ENCODE measurements at regions not wholly inside any gene's neighbourhood (a gene's known extent, or its start where the extent isn't known, plus 50 kb on each side); places are given as distances from the start of the nearest gene placed in this dataset.

DNA sequence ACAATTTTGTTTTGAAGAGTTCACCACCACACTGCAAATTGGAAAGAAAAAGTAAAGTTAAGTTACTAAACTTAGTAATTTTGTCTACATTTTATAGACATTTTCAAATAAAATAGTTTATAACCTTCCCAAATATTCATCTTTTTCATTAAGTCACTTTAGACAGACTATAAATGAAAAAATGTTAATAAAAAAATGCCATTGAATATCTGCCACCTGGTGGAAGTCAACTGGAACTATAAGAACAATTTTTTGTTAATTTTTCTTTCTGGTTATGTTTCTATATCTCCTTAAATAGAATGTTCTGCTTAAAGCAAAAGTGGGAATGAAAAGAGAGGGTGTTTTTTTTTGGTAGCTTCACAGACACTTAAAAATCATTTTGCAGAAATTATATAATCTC lies 534.4 kb upstream of the PCDH10 start:
- TF ChIP-seq, protein P1, sequence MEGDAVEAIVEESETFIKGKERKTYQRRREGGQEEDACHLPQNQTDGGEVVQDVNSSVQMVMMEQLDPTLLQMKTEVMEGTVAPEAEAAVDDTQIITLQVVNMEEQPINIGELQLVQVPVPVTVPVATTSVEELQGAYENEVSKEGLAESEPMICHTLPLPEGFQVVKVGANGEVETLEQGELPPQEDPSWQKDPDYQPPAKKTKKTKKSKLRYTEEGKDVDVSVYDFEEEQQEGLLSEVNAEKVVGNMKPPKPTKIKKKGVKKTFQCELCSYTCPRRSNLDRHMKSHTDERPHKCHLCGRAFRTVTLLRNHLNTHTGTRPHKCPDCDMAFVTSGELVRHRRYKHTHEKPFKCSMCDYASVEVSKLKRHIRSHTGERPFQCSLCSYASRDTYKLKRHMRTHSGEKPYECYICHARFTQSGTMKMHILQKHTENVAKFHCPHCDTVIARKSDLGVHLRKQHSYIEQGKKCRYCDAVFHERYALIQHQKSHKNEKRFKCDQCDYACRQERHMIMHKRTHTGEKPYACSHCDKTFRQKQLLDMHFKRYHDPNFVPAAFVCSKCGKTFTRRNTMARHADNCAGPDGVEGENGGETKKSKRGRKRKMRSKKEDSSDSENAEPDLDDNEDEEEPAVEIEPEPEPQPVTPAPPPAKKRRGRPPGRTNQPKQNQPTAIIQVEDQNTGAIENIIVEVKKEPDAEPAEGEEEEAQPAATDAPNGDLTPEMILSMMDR (IDR thresholded peaks at IDR 0.05), result peak in 3 of 6 experiments; percentile 17 to 37 (median 20)
- no peak for TF ChIP-seq POLR2A (IDR thresholded peaks at IDR 0.05)

All from esophagus squamous epithelium (tissue), 4 donors.